ENCODE measurements at regions not wholly inside any gene's neighbourhood (a gene's known extent, or its start where the extent isn't known, plus 50 kb on each side); places are given as distances from the start of the nearest gene placed in this dataset.
"Not testable (repeated sequence)": the region's sequence is repeated elsewhere in the genome, so short reads cannot be mapped to it uniquely, and the experiment has no call there.

- no peak for DNase-seq
These were observed 612.5 kb upstream of the LUZP2 start for GRCh38 chr11:23884341-23884740.

- DNase-seq = no peak
These were observed 611.1 kb upstream of the LUZP2 start for GRCh38 chr11:23885801-23886200.

- not testable (repeated sequence) for DNase-seq
These were observed 609.7 kb upstream of the LUZP2 start for GRCh38 chr11:23887122-23887521.

GRCh38 chr11:23893126-23893525, 603.7 kb upstream of the LUZP2 start:
- no peak for DNase-seq

- no peak for DNase-seq
These were observed 599.2 kb upstream of the LUZP2 start for GRCh38 chr11:23897453-23898286.

- no peak for DNase-seq
These were observed 593.7 kb upstream of the LUZP2 start for GRCh38 chr11:23903044-23903704.

- no peak for DNase-seq
These were observed 577.4 kb upstream of the LUZP2 start for GRCh38 chr11:23919455-23919854.

- no peak for DNase-seq
These were observed 573.5 kb upstream of the LUZP2 start for GRCh38 chr11:23923357-23923756.

- DNase-seq = no peak
These were observed 572.6 kb upstream of the LUZP2 start for GRCh38 chr11:23924226-23924625.

- no peak for DNase-seq
These were observed 565.4 kb upstream of the LUZP2 start for GRCh38 chr11:23931443-23931842.

GRCh38 chr11:23932485-23932898, 564.4 kb upstream of the LUZP2 start:
- DNase-seq = no peak

- no peak for DNase-seq
These were observed 563.1 kb upstream of the LUZP2 start for GRCh38 chr11:23933721-23934120.

GRCh38 chr11:23934671-23935270, 562.1 kb upstream of the LUZP2 start:
- DNase-seq = not testable (repeated sequence)

GRCh38 chr11:23942117-23942815, 554.6 kb upstream of the LUZP2 start:
- not testable (repeated sequence) for DNase-seq

GRCh38 chr11:23944923-23945322, 551.9 kb upstream of the LUZP2 start:
- no peak for DNase-seq

- DNase-seq = no peak
These were observed 549.0 kb upstream of the LUZP2 start for GRCh38 chr11:23947883-23948282.

GRCh38 chr11:23948851-23949250, 548.0 kb upstream of the LUZP2 start:
- no peak for DNase-seq

- no peak for DNase-seq
These were observed 542.7 kb upstream of the LUZP2 start for GRCh38 chr11:23953951-23954710.

- no peak for DNase-seq
These were observed 542.1 kb upstream of the LUZP2 start for GRCh38 chr11:23954730-23955129.

GRCh38 chr11:23956586-23956985, 540.3 kb upstream of the LUZP2 start:
- no peak for DNase-seq

- DNase-seq = no peak
These were observed 539.5 kb upstream of the LUZP2 start for GRCh38 chr11:23957314-23957713.

- no peak for DNase-seq
These were observed 537.4 kb upstream of the LUZP2 start for GRCh38 chr11:23959462-23959861.
